IMR-90 (cell line): ENCODE measurements at regions not wholly inside any gene's neighbourhood (a gene's known extent, or its start where the extent isn't known, plus 50 kb on each side); places are given as distances from the start of the nearest gene placed in this dataset.

Experiments
- CTCF ChIP-seq: conservative IDR thresholded peaks from 2 replicates; pipeline ENCODE4 v1.5.1; 2012; ENCODE audit warnings: mild to moderate bottlenecking, low read depth, low read length, improper control_type of control experiment
- POLR2A ChIP-seq: IDR thresholded peaks from 2 replicates; pipeline ENCODE4 v1.6.1; 2012; ENCODE audit warnings: mild to moderate bottlenecking, low read depth, low read length
- USF2 ChIP-seq: fragments of 150-350 bp; IDR thresholded peaks from 2 replicates; pipeline ENCODE4 v1.6.1; 2017; ENCODE audit warnings: mild to moderate bottlenecking, antibody characterized with exemption, low read length, low read depth

GRCh38 chr10:113435881-113436280 is 117.0 kb upstream of the HABP2 start:
- TF ChIP-seq POLR2A, result no peak
- TF ChIP-seq CTCF, result no peak
- TF ChIP-seq USF2, result no peak
